Embryonic facial prominence (tissue), 1 donor: ENCODE measurements at regions not wholly inside any gene's neighbourhood (a gene's known extent, or its start where the extent isn't known, plus 50 kb on each side); places are given as distances from the start of the nearest gene placed in this dataset.
"Not testable (repeated sequence)": the region's sequence is repeated elsewhere in the genome, so short reads cannot be mapped to it uniquely, and the experiment has no call there.

Source experiments
- DNase-seq: peaks from one replicate; pipeline ENCODE4 v3.0.0-alpha.2; 2016; ENCODE audit errors: extremely low spot score

DNA sequence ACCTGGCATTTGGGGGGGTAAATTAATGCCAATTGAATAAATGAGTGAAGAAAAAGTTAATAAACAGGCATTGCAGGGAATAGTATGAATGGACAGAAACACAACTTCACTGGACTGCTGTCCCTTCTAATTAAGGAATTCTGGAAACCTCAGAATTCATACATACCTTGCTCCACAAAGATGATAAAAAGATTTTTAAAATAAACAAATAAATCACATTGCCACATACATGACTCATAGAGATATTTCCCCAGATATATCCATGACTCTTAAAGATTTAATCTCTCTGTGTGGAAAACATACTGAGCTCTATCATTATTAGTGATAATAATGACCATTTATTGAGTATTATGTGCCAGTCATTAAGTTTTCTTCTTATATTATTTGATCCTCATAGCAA is 469.0 kb upstream of the MEF2C start:
- DNase-seq: no peak

DNA sequence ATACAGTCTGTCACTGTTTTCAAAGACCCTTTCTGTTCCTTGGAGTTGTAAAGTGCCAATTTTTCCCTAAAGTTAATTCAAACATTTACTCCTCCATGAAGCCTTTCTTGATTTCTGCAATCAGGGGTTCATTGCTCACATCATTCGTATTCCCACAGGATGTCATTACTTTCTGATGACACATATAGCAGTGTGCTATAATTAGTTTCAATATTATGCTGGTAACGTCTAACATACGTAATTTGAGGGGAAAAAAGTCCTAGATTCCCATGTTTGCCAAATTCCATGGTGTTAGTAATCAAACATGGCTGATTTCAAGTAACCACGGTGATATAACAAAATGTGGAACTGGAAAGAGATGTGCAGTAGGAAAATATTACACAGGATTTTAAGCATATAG is 468.2 kb upstream of the MEF2C start:
- DNase-seq: no peak

DNA sequence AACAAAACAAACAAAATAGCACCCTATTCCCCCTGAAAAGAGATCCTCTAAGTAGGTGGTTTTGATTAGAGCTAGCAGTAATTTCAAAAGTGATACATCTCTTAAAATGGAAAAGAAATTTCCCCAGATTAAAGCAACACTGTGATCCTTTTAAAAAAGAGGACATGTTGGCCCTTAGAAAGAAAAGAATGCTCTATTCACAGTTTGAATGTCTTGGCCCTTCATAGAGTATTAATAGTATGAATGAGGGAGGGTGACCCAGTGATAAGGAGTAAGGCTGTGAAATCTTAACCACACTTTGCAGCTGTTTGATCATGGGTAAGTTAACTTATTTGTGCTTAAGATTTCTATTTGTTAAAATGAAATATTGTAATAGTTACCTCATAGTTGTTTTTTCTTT is 467.7 kb upstream of the MEF2C start:
- DNase-seq: no peak

DNA sequence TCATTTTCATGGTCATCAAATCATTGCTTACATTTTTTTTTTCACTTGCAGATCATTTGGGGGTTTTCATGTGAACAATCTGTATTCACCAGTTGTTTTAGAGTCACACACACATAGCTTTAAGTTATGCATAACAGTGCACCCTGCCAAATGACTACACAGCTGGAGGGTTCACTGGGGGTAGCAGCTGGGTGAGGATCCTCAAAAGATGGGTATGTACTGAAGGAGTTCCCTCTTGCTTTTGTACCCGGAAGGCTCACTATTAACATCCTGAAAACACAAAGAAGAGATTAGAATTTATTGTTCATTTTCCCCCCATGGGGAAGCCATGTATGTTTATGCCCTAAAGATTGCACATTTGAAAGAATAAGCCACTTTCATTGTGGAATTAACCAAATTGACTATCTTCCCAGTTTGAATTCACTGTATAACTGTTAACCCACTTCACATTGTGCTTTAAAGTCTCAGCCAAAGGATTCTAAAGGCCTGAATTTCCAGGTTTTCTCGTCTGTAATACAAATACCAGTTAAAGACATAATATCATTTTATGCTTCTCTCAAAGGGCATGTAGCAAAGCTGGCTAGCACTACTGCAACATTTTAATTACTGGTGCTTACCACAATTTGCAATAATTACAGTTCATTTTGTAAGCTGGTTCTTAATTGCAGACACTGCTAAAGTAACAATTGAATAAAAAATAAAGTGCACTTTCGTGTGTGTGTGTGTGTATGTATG is 466.4 kb upstream of the MEF2C start:
- DNase-seq: no peak

DNA sequence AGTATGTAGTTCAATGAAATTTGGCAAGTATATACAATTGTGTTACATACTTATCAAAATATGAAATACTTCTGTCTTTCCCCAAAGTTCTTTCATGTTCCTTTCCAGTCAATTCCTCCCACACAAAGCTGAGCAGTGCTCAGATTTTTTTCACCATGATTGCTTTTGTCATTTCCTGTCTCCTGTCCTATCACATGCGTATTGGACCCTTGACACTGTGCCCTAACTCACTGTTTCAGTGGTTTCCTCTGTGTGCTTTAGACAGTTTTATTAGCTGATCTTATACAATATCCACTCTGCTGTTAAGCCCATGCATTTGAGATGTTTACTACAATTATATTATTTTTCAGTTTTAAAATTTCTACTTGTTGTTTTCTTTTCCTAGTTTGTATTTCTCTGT is 463.6 kb upstream of the MEF2C start:
- DNase-seq: no peak

DNA sequence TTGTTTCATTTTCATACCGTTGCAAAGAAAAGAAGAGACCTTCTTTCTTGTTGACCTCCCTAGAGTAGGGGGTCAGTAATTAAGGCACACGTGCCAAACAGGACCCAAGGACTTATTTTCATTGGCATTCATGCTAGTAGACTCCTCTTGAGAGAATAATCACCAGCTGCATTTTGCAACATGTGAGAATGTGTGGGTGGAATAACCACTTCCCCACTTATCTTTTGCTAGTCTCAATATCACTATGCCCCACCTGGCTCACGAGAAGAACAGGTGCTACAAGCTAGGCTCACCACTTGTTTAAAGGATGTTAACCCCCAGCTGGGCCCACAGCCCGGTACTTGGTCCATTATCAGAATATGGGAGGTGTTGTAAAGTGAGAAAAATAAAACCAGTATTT is 460.7 kb upstream of the MEF2C start:
- no peak for DNase-seq

DNA sequence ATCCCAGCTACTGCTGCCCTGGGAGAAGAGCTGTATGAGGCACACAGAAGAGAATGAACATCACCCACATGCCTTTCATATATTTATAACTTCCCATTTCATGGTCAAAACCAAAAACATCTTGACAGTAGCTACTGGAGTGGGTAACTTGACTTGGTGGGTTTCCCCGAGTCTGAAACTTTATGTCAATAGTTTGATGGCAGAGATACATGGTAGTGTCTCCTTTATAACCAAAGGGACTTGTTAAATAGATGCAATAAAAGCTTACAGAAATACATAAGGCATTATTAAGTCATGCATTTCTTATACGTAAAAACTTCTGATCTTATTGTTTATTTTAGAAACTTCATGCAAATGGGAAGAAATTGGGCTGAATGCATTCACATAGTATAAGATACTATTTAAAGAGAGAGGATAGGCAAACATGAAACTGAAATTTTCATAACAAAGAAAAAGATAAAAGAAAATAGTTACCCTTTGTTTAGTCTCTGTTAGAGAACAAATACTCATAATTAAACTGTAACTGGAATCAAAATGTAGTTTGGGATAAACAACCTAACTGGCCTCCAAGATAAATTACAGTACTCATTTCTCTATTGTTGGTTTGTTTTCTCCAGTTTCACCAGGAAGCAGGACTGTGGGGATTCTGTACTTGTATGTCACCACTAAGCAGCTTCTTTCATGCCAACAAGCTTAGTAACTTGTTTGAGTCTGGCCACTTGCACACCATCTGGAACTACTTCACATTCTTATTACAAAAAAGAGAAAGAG is 459.3 kb upstream of the MEF2C start:
- no peak for DNase-seq

DNA sequence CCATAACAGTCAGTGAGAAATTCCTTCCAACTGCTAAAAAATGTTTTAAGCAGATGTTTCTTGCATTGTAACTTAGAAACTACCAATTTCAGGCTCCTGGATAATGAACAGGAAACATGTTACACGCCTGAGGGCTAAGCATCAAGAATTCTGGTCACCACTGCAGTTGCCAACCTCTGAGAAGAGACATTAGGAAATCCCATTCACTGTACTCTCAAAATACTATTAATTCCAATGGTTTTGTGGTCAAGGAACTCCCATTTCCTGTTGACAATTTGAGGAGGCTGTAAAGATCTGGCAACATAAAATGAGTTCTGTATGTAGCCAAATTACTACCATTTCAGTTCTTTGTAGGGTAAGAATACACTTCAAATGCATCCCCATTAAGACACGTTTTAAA is 456.0 kb upstream of the MEF2C start:
- DNase-seq: no peak

DNA sequence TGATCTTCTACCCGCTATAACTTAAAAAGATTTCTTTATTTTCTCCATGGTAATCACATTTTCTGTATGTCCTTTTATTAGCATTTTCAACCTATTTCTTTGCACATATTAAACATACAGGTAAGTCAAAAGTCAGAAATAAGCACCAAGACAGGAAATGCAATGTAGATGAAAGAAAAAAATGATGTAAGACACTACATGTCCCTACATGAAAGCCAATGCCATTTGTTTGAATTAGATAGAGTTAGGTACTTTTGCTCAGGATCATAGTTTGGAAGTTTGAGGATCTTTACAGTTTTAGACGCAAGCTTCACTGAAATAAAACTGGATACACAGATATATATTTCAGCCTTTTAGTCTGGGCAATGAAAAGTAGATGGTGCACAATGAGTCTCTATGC is 453.1 kb upstream of the MEF2C start:
- no peak for DNase-seq

DNA sequence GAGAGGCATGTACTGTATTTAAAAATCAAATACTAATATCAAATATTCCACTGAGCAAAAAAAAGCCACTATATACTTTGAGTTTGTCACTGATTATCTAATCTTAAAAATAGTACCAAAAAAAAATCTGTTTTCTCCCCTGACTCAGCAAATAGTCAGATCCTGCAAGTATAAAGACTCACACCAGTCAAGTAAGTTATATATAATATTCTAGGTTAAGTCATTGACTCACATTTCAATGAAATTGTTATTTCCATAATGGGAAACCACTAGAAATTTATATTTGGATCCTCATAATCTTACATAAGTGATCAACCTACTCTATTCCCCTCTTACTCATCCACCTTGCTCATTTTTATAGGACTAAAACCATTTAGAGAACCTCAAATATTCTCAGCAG is 447.2 kb upstream of the MEF2C start:
- no peak for DNase-seq

DNA sequence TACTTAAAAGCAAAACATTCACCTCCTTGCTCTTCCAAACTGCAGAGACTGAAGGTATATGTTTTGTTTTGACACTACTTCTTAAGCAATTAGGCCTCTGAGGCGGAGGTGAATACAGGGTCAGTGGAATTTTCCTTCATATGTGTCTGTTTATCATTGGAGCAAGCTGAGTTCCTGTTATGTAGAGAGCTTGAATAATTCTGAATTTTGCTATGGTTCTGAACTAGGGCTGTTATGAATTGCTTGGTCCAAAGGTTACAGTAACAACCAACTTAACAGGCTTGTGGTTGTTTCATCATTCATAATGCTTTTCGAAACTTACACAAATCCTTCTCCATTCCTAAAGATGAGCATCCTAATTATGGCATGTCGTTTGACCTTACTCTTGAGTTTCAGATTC is 444.6 kb upstream of the MEF2C start:
- no peak for DNase-seq

DNA sequence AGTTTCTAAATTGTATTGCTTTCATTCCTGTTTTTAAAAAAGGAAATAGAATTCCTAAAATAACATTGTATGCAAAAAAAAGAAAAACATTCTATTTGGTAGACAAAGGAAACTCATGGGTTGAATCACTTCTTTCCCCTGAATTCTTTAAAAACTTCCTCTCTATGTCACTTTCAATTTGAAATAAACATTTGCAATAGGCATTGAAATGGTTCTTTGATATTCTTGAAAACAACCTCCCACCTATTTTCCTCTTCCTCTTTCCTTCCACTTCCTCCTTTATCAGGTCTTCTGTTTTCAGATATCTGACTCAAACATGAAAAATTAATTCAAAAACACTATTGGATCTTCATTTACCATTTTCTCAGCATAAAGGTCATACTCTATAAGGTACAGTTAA is 442.0 kb upstream of the MEF2C start:
- DNase-seq: no peak

DNA sequence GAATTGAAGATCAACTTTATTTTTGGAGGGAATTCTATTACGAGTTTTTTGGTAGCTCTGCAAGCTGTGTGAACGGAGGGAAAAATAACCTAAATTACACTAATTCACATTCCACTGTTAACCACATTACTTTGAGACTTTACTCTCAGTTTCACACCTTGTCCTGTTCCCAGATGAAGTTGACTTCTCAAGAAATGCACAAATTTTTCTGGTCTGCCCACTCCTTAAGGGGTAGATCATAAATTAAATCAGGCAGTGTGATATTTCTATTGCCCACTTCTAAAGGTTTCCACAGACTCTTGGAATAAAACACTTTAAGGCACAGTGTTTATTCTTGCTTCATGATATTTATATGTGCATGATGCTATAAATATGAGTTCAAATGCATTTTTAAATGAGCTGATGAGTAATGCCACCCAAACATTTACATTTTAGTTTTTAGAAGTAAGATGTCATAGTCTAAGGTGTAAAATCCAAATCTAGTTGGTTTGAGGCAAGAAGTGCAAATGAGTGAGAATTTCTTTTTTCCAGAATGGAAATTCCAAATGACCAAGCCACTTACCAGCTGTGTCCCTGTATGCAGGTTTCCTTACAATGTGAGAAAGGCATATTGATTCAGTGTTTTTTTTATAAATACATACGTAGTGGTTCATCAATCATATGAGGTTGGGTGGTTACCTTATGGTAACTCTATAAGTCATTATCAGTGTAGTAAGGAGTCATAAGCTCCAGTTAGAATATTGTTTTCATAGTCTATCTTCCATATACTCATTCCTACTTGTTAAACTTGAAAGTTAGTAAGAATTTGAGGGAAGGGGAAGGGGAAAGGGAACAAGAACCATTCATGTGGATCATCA is 437.7 kb upstream of the MEF2C start:
- DNase-seq: no peak

DNA sequence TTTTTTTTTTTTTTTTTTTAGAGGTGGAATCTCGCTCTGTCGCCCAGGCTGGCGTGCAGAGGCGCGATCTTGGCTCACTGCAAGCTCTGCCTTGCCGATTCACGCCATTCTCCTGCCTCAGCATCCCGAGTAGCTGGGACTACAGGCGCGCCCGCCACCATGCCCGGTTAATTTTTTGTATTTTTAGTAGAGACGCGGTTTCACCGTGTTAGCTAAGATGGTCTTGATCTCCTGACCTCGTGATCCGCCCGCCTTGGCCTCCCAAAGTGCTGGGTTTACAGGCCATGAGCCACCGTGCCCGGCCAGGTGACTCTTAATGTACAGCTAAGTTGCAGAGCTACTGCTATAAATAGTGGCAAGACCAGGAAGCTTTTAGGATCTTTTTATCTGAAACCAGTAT is 434.9 kb upstream of the MEF2C start:
- not testable (repeated sequence) for DNase-seq

DNA sequence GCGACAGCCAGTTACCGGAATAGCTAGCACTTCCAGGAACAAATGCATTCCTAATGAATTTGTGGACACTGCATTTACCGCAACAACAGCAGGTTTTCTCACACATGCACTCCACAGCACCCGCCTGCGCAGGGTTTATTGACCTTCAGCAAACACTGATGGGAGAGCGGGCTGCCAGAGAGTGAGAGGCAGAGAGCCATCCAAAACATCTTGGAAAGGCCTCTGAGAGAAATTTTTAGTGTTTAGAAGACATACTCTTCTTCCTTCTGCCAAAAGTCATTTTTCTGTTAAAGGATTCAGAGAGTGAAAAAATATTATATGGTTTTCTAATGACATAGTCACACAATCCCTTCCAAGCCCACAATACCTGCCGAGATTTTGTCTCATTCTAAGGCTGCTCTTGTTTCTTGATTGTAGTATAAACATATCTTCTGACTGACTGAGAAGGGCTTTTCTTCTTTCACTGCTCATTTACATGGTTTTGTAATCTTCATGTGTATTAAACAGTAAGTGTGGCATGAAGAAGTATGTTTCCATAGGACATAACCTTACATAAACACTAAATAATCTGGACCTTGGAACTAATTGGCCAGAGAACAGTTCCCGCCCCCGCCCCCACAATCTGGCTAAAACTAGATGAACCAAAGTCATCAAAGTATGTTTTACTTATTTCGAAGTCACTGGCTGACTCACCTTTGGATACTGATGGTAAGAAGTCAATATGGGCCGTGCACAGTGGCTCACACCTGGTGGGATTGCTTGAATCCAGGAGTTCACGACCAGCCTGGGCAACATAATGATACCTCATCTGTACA is 432.5 kb upstream of the MEF2C start:
- no peak for DNase-seq

DNA sequence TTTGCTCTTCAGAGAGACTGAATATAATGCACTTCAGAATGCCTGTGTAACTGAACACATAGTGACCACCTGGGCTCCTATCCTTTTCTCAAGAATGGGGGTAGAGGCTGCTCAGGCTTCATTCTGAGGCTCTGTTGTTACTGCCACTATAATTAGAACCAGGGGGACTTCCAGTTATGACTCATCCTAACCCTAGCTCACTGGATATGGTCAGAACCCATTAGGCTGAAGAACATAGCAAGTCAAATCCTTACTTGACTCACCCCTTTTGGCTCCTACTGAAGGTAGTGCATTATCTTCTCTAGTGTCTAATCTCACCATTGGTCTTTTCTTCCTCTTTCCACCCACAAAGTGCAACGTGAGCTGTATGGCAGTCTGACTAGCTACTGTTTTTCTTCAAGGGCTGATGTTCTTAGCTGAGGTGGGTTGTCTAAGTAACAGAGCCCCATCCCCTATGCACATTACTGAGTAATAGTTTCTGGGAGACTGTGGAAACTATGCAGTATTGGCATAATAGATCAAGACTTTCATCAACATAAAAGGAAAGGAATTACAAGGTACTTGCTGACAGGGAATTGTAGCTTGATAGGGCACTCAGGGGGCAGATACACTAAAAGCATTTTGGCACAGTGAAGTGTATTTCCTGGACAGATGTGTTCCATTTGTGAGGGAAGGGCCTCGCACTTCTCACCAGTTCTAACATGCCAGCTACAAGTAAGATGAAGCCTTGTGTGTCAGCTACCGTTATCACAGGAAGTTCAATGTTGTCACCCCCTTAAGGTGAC is 431.0 kb upstream of the MEF2C start:
- DNase-seq: no peak

DNA sequence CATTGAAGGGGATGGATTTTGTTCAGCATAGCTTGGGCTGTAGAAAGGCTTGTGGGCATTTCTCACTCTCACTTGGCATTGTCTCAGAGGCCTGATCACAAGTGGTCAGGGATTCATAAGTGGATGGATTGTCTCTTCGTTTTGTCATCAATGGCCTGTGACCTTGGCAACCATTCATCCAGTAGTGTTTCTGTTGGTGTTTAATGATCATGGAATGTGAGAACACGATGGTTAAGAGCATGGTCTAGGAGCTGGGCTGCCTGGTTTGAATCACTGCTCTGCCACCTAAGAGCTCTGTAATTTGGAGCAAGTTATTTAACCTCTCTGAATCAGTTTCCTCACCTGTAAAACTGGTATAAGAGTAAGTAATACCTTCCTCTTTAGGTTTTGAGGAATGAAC is 430.1 kb upstream of the MEF2C start:
- DNase-seq: no peak

DNA sequence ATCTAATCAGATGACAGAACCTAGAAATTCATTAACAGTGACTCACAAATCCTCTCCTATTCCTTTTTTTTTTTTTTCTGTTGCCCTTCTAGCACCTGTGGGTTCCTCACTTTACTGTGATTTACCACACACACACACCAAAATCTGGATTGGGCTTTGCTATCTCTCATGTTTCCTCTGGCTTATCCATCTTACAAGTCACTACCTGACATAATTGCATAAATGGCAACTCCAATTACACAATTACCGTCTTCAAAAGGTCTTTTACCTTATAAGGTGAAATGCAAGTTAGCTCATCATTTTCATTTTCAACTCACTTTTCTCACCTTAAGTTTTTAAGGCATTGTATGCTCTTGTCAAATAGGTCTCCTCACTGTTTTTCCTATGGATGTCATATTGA is 426.3 kb upstream of the MEF2C start:
- DNase-seq: no peak

DNA sequence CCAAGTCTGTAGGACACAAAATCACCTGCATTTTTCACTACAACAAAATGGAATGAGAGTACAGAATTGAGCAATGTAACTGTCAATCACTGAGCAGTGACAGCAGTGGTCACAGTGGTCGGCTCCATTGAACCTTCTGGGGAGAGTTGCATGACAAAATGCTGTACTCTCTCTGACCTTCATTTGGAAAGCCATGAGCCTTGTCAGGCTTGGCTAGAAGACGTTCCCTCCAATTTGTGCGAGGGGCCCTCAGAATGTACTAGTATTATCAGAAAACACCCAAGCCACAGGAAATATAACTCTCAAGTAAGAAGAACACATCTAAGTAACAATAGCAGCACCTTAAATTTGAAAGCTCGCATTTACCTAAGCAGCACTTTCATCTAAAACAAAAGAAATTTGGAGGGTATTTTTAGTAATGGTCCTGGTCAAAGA is 425.6 kb upstream of the MEF2C start:
- no peak for DNase-seq

DNA sequence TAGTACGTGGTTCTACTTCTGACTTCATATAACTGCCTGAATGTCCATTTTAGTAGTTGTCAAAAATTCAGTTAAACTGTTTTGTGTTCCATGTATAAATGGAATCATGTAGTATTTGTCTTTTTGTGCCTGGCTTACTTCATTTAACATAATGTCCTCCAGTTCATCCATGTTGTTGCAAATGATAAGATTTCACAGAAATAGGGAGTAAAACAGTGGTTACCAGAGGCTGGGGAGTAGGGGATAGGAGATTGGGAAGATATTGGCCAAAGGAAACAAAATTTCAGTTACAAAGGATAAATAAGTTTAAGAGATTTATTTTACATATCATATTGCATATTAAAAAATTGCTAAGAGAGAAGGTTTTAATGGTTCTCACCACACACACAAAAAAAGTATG is 425.0 kb upstream of the MEF2C start:
- DNase-seq: no peak

DNA sequence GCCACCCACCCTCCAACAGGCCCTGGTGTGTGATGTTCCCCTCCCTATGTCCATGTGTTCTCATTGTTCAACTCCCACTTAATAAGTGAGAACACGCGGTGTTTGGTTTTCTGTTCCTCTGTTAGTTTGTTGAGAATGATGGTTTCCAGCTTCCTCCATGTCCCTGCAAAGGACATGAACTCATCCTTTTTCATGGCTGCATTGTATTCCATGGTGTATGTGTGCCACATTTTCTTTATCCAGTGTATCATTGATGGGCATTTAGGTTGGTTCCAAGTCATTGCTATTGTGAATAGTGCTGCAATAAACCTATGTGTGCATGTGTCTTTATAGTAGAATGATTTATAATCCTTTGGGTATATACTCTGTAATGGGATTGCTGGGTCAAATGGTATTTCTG is 424.2 kb upstream of the MEF2C start:
- not testable (repeated sequence) for DNase-seq
